OCI-LY3 (cell line): ENCODE measurements at regions not wholly inside any gene's neighbourhood (a gene's known extent, or its start where the extent isn't known, plus 50 kb on each side); places are given as distances from the start of the nearest gene placed in this dataset.
"Not testable (repeated sequence)": the region's sequence is repeated elsewhere in the genome, so short reads cannot be mapped to it uniquely, and the experiment has no call there.

Experiments
- EZH2phosphoT487 ChIP-seq: fragments of 200-600 bp; shearing (Covaris generic); IDR thresholded peaks from 2 replicates; pipeline ENCODE4 v1.6.1; 2018; ENCODE audit warnings: antibody characterized with exemption, mixed run types, low read depth
- TF ChIP-seq, protein P1 (sequence below): fragments of 200-600, 300-600 bp; sonication (generic); IDR thresholded peaks from 2 replicates; pipeline ENCODE4 v1.5.1; 2014; ENCODE audit warnings: antibody characterized with exemption, low read length, low read depth

DNA sequence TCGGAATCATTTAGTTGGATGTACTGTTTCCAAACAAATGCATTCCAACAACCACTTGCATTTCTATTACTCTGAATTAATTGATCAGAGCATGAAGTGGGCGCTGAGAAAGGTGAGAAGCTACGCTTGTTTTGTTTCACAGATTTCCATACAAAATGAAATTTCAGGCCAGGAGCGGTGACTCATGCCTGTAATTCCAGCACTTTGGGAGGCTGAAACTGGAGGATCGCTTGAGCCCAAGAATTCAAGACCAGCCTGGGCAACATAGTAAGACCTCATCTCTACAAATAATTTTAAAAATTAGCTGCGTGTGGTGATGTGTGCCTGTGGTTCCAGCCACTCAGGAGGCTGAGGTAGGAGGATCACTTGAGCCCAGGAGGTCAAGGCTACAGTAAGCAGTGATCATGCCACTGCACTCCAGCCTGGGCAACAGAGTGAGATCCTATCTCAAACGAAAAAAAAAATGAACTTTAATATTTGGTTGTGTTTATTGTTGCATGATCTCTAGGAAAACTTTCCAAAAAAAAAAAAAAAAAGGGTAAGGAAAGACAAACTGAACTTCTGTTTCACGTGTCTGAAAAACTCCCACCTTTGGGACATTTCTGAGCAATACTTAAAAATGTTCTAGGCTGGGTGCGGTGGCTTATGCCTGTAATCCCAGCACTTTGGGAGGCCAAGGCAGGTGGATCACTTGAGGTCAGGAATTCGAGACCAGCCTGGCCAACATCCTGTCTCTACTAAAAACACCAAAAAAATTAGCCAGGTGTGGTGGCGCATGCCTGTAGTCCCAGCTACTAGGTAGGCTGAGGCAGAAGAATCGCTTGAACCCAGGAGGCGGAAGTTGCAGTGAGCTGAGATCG is 103.1 kb downstream of the TFAP2A start:
- TF ChIP-seq, protein P1, sequence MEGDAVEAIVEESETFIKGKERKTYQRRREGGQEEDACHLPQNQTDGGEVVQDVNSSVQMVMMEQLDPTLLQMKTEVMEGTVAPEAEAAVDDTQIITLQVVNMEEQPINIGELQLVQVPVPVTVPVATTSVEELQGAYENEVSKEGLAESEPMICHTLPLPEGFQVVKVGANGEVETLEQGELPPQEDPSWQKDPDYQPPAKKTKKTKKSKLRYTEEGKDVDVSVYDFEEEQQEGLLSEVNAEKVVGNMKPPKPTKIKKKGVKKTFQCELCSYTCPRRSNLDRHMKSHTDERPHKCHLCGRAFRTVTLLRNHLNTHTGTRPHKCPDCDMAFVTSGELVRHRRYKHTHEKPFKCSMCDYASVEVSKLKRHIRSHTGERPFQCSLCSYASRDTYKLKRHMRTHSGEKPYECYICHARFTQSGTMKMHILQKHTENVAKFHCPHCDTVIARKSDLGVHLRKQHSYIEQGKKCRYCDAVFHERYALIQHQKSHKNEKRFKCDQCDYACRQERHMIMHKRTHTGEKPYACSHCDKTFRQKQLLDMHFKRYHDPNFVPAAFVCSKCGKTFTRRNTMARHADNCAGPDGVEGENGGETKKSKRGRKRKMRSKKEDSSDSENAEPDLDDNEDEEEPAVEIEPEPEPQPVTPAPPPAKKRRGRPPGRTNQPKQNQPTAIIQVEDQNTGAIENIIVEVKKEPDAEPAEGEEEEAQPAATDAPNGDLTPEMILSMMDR: not testable (repeated sequence)
- TF ChIP-seq EZH2phosphoT487: not testable (repeated sequence)
